NCI-H69 (cell line): ENCODE measurements at regions not wholly inside any gene's neighbourhood (a gene's known extent, or its start where the extent isn't known, plus 50 kb on each side); places are given as distances from the start of the nearest gene placed in this dataset.
"Not testable (repeated sequence)": the region's sequence is repeated elsewhere in the genome, so short reads cannot be mapped to it uniquely, and the experiment has no call there.

Experiments used
- DNase-seq: peaks from one replicate; lab custom pipeline; 2025; lab: John Stamatoyannopoulos, UW

- no peak for DNase-seq
These were observed 56.2 kb downstream of the TAF11L14 start for GRCh38 chr5:17690473-17690872.

GRCh38 chr5:17691762-17692161 is 57.5 kb downstream of the TAF11L14 start:
- no peak for DNase-seq

- no peak for DNase-seq
These were observed 60.1 kb downstream of the TAF11L14 start for GRCh38 chr5:17694371-17694770.

- DNase-seq, result no peak
These were observed 60.7 kb downstream of the TAF11L14 start for GRCh38 chr5:17694914-17695313.

- no peak for DNase-seq
These were observed 62.4 kb downstream of the TAF11L14 start for GRCh38 chr5:17696627-17697026.

- DNase-seq, result no peak
These were observed 63.4 kb downstream of the TAF11L14 start for GRCh38 chr5:17697671-17698070.

GRCh38 chr5:17709011-17709710 is 74.9 kb downstream of the TAF11L14 start:
- DNase-seq, result no peak

GRCh38 chr5:17713301-17713700 is 79.0 kb downstream of the TAF11L14 start:
- DNase-seq, result no peak

- DNase-seq, result no peak
These were observed 79.9 kb downstream of the TAF11L14 start for GRCh38 chr5:17714186-17714585.

GRCh38 chr5:17719592-17719991 is 85.3 kb downstream of the TAF11L14 start:
- DNase-seq, result no peak

GRCh38 chr5:17720071-17720470 is 85.8 kb downstream of the TAF11L14 start:
- no peak for DNase-seq

- DNase-seq, result peak; percentile 17
These were observed 89.6 kb downstream of the TAF11L14 start for GRCh38 chr5:17723876-17724275.

GRCh38 chr5:17727098-17727497 is 92.8 kb downstream of the TAF11L14 start:
- DNase-seq, result peak; percentile 95

- DNase-seq, result peak; percentile 74
These were observed 96.2 kb downstream of the TAF11L14 start for GRCh38 chr5:17730421-17730820.

GRCh38 chr5:17732351-17732923 is 98.2 kb downstream of the TAF11L14 start:
- DNase-seq, result peak; percentile 11

GRCh38 chr5:17734011-17734410 is 99.8 kb downstream of the TAF11L14 start:
- DNase-seq, result no peak

GRCh38 chr5:17735761-17736160 is 101.5 kb downstream of the TAF11L14 start:
- no peak for DNase-seq

GRCh38 chr5:17737092-17737491 is 102.8 kb downstream of the TAF11L14 start:
- no peak for DNase-seq

GRCh38 chr5:17738446-17738845 is 104.2 kb downstream of the TAF11L14 start:
- DNase-seq, result no peak

GRCh38 chr5:17743580-17744435 is 109.5 kb downstream of the TAF11L14 start:
- no peak for DNase-seq

GRCh38 chr5:17748201-17748600 is 113.9 kb downstream of the TAF11L14 start:
- peak; percentile 14 for DNase-seq

GRCh38 chr5:17748941-17749340 is 114.7 kb downstream of the TAF11L14 start:
- no peak for DNase-seq

GRCh38 chr5:17755406-17755805 is 121.1 kb downstream of the TAF11L14 start:
- not testable (repeated sequence) for DNase-seq
